SU-DHL-6 (cell line): ENCODE measurements at regions not wholly inside any gene's neighbourhood (a gene's known extent, or its start where the extent isn't known, plus 50 kb on each side); places are given as distances from the start of the nearest gene placed in this dataset.

Experiments used
- H2AFZ ChIP-seq: fragments of 200-600 bp; sonication (generic); 2 replicates; pipeline ENCODE4 v1.6.1; 2014; ENCODE audit warnings: low read depth, mild to moderate bottlenecking, moderate library complexity, mixed read lengths, antibody characterized with exemption, low read length; ENCODE audit not compliant: severe bottlenecking
- H3F3A ChIP-seq: fragments of 200-600 bp; shearing (Covaris generic); 2 replicates; pipeline ENCODE4 v1.6.0; 2016; ENCODE audit warnings: antibody characterized with exemption, mild to moderate bottlenecking; ENCODE audit not compliant: insufficient read depth
- H3K27ac ChIP-seq: fragments of 200-600 bp; sonication (generic); 2 replicates; pipeline ENCODE4 v1.5.1; 2016; ENCODE audit warnings: low read depth, mild to moderate bottlenecking, low read length, moderate library complexity, mixed read lengths
- H3K27me3 ChIP-seq: fragments of 200-600 bp; sonication (generic), shearing (Covaris generic); 2 replicates; pipeline ENCODE4 v1.6.0; 2014; ENCODE audit warnings: mild to moderate bottlenecking, low read length
- H3K36me3 ChIP-seq: fragments of 200-600 bp; sonication (generic); 2 replicates; pipeline ENCODE4 v1.6.1; 2014; ENCODE audit warnings: mild to moderate bottlenecking, low read length, mixed read lengths
- H3K4me2 ChIP-seq: fragments of 300-600, 200-600 bp; shearing (Covaris generic), sonication (generic); 2 replicates; pipeline ENCODE4 v1.6.0; 2014; ENCODE audit warnings: low read length, low read depth, mild to moderate bottlenecking; ENCODE audit not compliant: poor library complexity, severe bottlenecking
- H3K4me3 ChIP-seq: fragments of 200-600 bp; sonication (generic); 2 replicates; pipeline ENCODE4 v1.5.1; 2014; ENCODE audit warnings: antibody characterized with exemption, low read length, mild to moderate bottlenecking, mixed read lengths; ENCODE audit not compliant: insufficient read depth, poor library complexity, severe bottlenecking
- H3K79me2 ChIP-seq: fragments of 200-600 bp; sonication (generic); 2 replicates; pipeline ENCODE4 v1.6.1; 2014; ENCODE audit warnings: mild to moderate bottlenecking, low read length, moderate library complexity; ENCODE audit not compliant: insufficient read depth
- H3K9ac ChIP-seq: fragments of 200-600 bp; sonication (generic); 2 replicates; pipeline ENCODE4 v1.7.0; 2014; ENCODE audit warnings: mild to moderate bottlenecking, low read length
- H3K9me2 ChIP-seq: fragments of 200-600 bp; sonication (generic); replicated peaks from 2 replicates; pipeline ENCODE4 v1.6.1; 2014; ENCODE audit warnings: low read length; ENCODE audit not compliant: insufficient read depth
- H3K9me3 ChIP-seq: fragments of 200-600 bp; sonication (generic); 2 replicates; pipeline ENCODE4 v1.6.1; 2014; ENCODE audit warnings: low read length, mixed read lengths; ENCODE audit not compliant: insufficient read depth
- H4K20me1 ChIP-seq: fragments of 200-600 bp; sonication (generic); 2 replicates; pipeline ENCODE4 v1.6.1; 2014; ENCODE audit warnings: low read depth, mild to moderate bottlenecking, antibody characterized with exemption, low read length, moderate library complexity, mixed read lengths
- CTCF ChIP-seq: fragments of 200-600 bp; sonication (generic); IDR thresholded peaks from one replicate; pipeline ENCODE4 v1.5.1; 2017; ENCODE audit warnings: antibody characterized with exemption, mild to moderate bottlenecking, low read length, moderate library complexity; ENCODE audit not compliant: insufficient read depth, poor library complexity, severe bottlenecking
- EZH2phosphoT487 ChIP-seq: fragments of 200-600 bp; sonication (generic), shearing (Covaris generic); conservative IDR thresholded peaks from 2 replicates; pipeline ENCODE4 v1.6.1; 2018; ENCODE audit warnings: mild to moderate bottlenecking, antibody characterized with exemption, low read length, moderate library complexity, mixed read lengths

GRCh38 chr4:14787221-14787620 lies 215.1 kb upstream of the CPEB2 start:
- H3K4me3 ChIP-seq = no peak overlapping the region
- H3F3A ChIP-seq = no peaks in the 10 kb centered on the region
- no peaks in the 10 kb centered on the region for H3K79me2 ChIP-seq
- H3K4me2 ChIP-seq = no peak overlapping the region
- H4K20me1 ChIP-seq = no peaks in the 10 kb centered on the region
- H3K27me3 ChIP-seq = no peaks in the 10 kb centered on the region
- no peak for TF ChIP-seq EZH2phosphoT487
- TF ChIP-seq CTCF = no peak
- no peak overlapping the region for H2AFZ ChIP-seq
- no peaks in the 10 kb centered on the region for H3K36me3 ChIP-seq
- H3K9ac ChIP-seq = no peak overlapping the region
- H3K9me3 ChIP-seq = no peaks in the 10 kb centered on the region
- no peak overlapping the region for H3K27ac ChIP-seq
- H3K9me2 ChIP-seq = no peaks in the 10 kb centered on the region

GRCh38 chr4:14787894-14788293 lies 214.4 kb upstream of the CPEB2 start:
- TF ChIP-seq EZH2phosphoT487 = no peak
- peak; percentile 63 for TF ChIP-seq CTCF
- Histone ChIP-seq H3K27me3 (no peaks in the 10 kb centered on the region), H3K4me3 (no peak overlapping the region), H3K4me2 (no peak overlapping the region), H3K79me2 (no peaks in the 10 kb centered on the region), H3K9me3 (no peaks in the 10 kb centered on the region), H2AFZ (no peak overlapping the region), H4K20me1 (no peaks in the 10 kb centered on the region), H3K9me2 (no peaks in the 10 kb centered on the region), H3K27ac (no peak overlapping the region), H3K36me3 (no peaks in the 10 kb centered on the region), H3F3A (no peaks in the 10 kb centered on the region), H3K9ac (no peak overlapping the region)

- Histone ChIP-seq H3K9ac (no peak overlapping the region), H3K4me2 (no peak overlapping the region), H3K9me3 (no peaks in the 10 kb centered on the region), H3K9me2 (no peaks in the 10 kb centered on the region), H3K36me3 (no peaks in the 10 kb centered on the region), H3K27me3 (no peaks in the 10 kb centered on the region), H3K27ac (no peak overlapping the region), H2AFZ (no peak overlapping the region), H3F3A (no peaks in the 10 kb centered on the region), H3K79me2 (no peaks in the 10 kb centered on the region), H4K20me1 (no peaks in the 10 kb centered on the region), H3K4me3 (no peak overlapping the region)
- TF ChIP-seq EZH2phosphoT487 = no peak
- no peak for TF ChIP-seq CTCF
Measured at GRCh38 chr4:14790494-14790893, 211.8 kb upstream of the CPEB2 start.
